Parathyroid adenoma (tissue), 2 donors: ENCODE measurements at regions not wholly inside any gene's neighbourhood (a gene's known extent, or its start where the extent isn't known, plus 50 kb on each side); places are given as distances from the start of the nearest gene placed in this dataset.

Experiments used
- H2AFZ ChIP-seq: fragments of 300-600 bp; sonication (generic); one replicate; pipeline ENCODE4 v1.7.0; 2017; ENCODE audit warnings: antibody characterized with exemption, mild to moderate bottlenecking
- H3K27ac ChIP-seq: fragments of 300-600 bp; sonication (generic); one replicate; pipeline ENCODE4 v1.7.0; 2017
- H3K27me3 ChIP-seq: fragments of 300-600 bp; sonication (generic); one replicate; pipeline ENCODE4 v1.7.0; 2017; ENCODE audit warnings: low read length; ENCODE audit not compliant: control insufficient read depth, insufficient read depth
- H3K36me3 ChIP-seq: fragments of 300-600 bp; sonication (generic); one replicate; pipeline ENCODE4 v1.7.0; 2017; ENCODE audit warnings: low read length; ENCODE audit not compliant: control insufficient read depth, insufficient read depth
- H3K4me1 ChIP-seq: fragments of 300-600 bp; sonication (generic); one replicate; pipeline ENCODE4 v1.7.0; 2017; ENCODE audit warnings: control low read depth
- H3K4me2 ChIP-seq: fragments of 300-600 bp; sonication (generic); one replicate; pipeline ENCODE4 v1.7.0; 2017; ENCODE audit warnings: low read length
- H3K4me3 ChIP-seq: fragments of 300-600 bp; sonication (generic); one replicate; pipeline ENCODE4 v1.7.0; 2017; ENCODE audit warnings: low read depth, low read length
- H3K79me2 ChIP-seq: fragments of 300-600 bp; sonication (generic); one replicate; pipeline ENCODE4 v1.7.0; 2017; ENCODE audit warnings: control low read depth
- H3K9ac ChIP-seq: fragments of 300-600 bp; sonication (generic); one replicate; pipeline ENCODE4 v1.7.0; 2017; ENCODE audit warnings: mild to moderate bottlenecking
- H3K9me3 ChIP-seq: fragments of 300-600 bp; sonication (generic); one replicate; pipeline ENCODE4 v1.7.0; 2017; ENCODE audit warnings: low read length; ENCODE audit not compliant: control insufficient read depth
- CTCF ChIP-seq: fragments of 300-600 bp; sonication (generic); IDR thresholded peaks from one replicate; pipeline ENCODE4 v1.7.0; 2017; ENCODE audit warnings: antibody characterized with exemption, mild to moderate bottlenecking
- donor health status: primary hyperparathyroidism.

- no peak overlapping the region for H2AFZ ChIP-seq
- H3K4me1 ChIP-seq = no peaks in the 10 kb centered on the region
- no peaks in the 10 kb centered on the region for H3K36me3 ChIP-seq
- H3K27ac ChIP-seq = no peak overlapping the region
- no peaks in the 10 kb centered on the region for H3K79me2 ChIP-seq
- no peak overlapping the region for H3K4me2 ChIP-seq
- no peaks in the 10 kb centered on the region for H3K9me3 ChIP-seq
- TF ChIP-seq CTCF = no peak
- H3K4me3 ChIP-seq = no peak overlapping the region
- no peaks in the 10 kb centered on the region for H3K27me3 ChIP-seq
- no peak overlapping the region for H3K9ac ChIP-seq
Measured at GRCh38 chr2:173472112-173472511, 117.4 kb downstream of the CDCA7 start.

GRCh38 chr2:173483137-173483536 lies 128.5 kb downstream of the CDCA7 start:
- no peak overlapping the region for H3K4me3 ChIP-seq
- H2AFZ ChIP-seq = no peak overlapping the region
- TF ChIP-seq CTCF = no peak
- no peak overlapping the region for H3K27ac ChIP-seq
- H3K9me3 ChIP-seq = no peaks in the 10 kb centered on the region
- H3K36me3 ChIP-seq = no peaks in the 10 kb centered on the region
- no peaks in the 10 kb centered on the region for H3K79me2 ChIP-seq
- no peaks in the 10 kb centered on the region for H3K4me1 ChIP-seq
- no peak overlapping the region for H3K9ac ChIP-seq
- H3K27me3 ChIP-seq = no peaks in the 10 kb centered on the region
- no peak overlapping the region for H3K4me2 ChIP-seq

- no peak for TF ChIP-seq CTCF
- Histone ChIP-seq H3K9me3 (no peaks in the 10 kb centered on the region), H2AFZ (no peak overlapping the region), H3K27ac (no peak overlapping the region), H3K9ac (no peak overlapping the region), H3K79me2 (no peaks in the 10 kb centered on the region), H3K4me2 (no peak overlapping the region), H3K4me1 (no peaks in the 10 kb centered on the region), H3K36me3 (no peaks in the 10 kb centered on the region), H3K27me3 (no peaks in the 10 kb centered on the region), H3K4me3 (no peak overlapping the region)
Measured at GRCh38 chr2:173488861-173489260, 134.2 kb downstream of the CDCA7 start.

- Histone ChIP-seq H3K9ac (no peak overlapping the region), H3K9me3 (no peaks in the 10 kb centered on the region), H3K27me3 (no peaks in the 10 kb centered on the region), H3K4me2 (no peak overlapping the region), H3K4me1 (no peaks in the 10 kb centered on the region), H3K79me2 (no peaks in the 10 kb centered on the region), H2AFZ (no peak overlapping the region), H3K27ac (no peak overlapping the region), H3K36me3 (no peaks in the 10 kb centered on the region), H3K4me3 (no peak overlapping the region)
- no peak for TF ChIP-seq CTCF
Measured at GRCh38 chr2:173491418-173491817, 136.7 kb downstream of the CDCA7 start.

- Histone ChIP-seq H3K9me3 (no peaks in the 10 kb centered on the region), H3K27me3 (no peaks in the 10 kb centered on the region), H3K4me1 (no peaks in the 10 kb centered on the region), H3K36me3 (no peaks in the 10 kb centered on the region), H2AFZ (no peak overlapping the region), H3K4me2 (no peak overlapping the region), H3K79me2 (no peaks in the 10 kb centered on the region), H3K4me3 (no peak overlapping the region), H3K9ac (no peak overlapping the region), H3K27ac (no peak overlapping the region)
- no peak for TF ChIP-seq CTCF
Measured at GRCh38 chr2:173493874-173494273, 139.2 kb downstream of the CDCA7 start.
